ENCODE measurements at regions not wholly inside any gene's neighbourhood (a gene's known extent, or its start where the extent isn't known, plus 50 kb on each side); places are given as distances from the start of the nearest gene placed in this dataset.

- TF ChIP-seq, protein P1, sequence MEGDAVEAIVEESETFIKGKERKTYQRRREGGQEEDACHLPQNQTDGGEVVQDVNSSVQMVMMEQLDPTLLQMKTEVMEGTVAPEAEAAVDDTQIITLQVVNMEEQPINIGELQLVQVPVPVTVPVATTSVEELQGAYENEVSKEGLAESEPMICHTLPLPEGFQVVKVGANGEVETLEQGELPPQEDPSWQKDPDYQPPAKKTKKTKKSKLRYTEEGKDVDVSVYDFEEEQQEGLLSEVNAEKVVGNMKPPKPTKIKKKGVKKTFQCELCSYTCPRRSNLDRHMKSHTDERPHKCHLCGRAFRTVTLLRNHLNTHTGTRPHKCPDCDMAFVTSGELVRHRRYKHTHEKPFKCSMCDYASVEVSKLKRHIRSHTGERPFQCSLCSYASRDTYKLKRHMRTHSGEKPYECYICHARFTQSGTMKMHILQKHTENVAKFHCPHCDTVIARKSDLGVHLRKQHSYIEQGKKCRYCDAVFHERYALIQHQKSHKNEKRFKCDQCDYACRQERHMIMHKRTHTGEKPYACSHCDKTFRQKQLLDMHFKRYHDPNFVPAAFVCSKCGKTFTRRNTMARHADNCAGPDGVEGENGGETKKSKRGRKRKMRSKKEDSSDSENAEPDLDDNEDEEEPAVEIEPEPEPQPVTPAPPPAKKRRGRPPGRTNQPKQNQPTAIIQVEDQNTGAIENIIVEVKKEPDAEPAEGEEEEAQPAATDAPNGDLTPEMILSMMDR (conservative IDR thresholded peaks at IDR 0.05; ENCODE audit: low read length), result no peak
- no peak for TF ChIP-seq EZH2phosphoT487 (IDR thresholded peaks at IDR 0.05; ENCODE audit: borderline replicate concordance)
Observed at GRCh38 chr5:2531318-2531717, 220.2 kb downstream of the IRX2 start.

All from Loucy (cell line).